Peyer's patch (tissue), 4 donors: ENCODE measurements at regions not wholly inside any gene's neighbourhood (a gene's known extent, or its start where the extent isn't known, plus 50 kb on each side); places are given as distances from the start of the nearest gene placed in this dataset.

Experiments
- CTCF ChIP-seq, 6 experiments: fragments of 450-650 bp in 4 of 6; fragments of 200-600 bp in 2 of 6; sonication (generic) in 1 of 6; IDR thresholded peaks; one replicate each; pipeline ENCODE4 v1.5.1; 2017 to 2019; ENCODE audit warnings: antibody characterized with exemption in 6 of 6, mild to moderate bottlenecking in 3 of 6, moderate library complexity in 1 of 6
- POLR2A ChIP-seq, 2 donors: fragments of 450-650 bp; IDR thresholded peaks; one replicate each; pipeline ENCODE4 v1.5.1; 2017; ENCODE audit warnings: antibody characterized with exemption in 2 of 2, mild to moderate bottlenecking in 2 of 2, moderate library complexity in 2 of 2

GRCh38 chr6:19609972-19610641 is 227.1 kb upstream of the ID4 start:
- TF ChIP-seq CTCF (IDR thresholded peaks at IDR 0.05) (no peak), POLR2A (IDR thresholded peaks at IDR 0.05) (no peak)
